GM04503 (cell line): ENCODE measurements at regions not wholly inside any gene's neighbourhood (a gene's known extent, or its start where the extent isn't known, plus 50 kb on each side); places are given as distances from the start of the nearest gene placed in this dataset.

Source experiments
- DNase-seq: peaks from one replicate; pipeline ENCODE4 v3.0.0-alpha.2; 2012; ENCODE audit warnings: low read depth

DNA sequence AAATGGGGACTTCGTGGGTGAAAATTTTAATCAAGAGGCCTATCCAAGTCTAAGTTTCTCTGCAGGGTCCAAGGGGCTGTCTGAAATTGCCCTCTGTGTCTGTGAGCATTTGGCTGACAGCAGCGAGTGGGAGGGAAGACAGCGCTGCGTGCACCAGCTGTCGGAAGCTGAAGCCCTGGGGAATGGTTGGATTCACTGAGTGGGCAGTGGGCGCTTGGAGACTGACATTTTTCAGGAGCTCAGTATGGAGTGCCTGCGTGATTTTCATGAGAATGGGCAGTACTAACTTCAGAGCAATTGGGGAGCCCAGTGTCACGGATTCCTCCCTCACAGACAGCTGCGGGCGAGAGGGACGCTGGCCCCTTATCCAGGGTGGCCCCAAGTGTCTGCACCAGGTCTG lies 388.8 kb upstream of the B3GAT1 start:
- no peak for DNase-seq

DNA sequence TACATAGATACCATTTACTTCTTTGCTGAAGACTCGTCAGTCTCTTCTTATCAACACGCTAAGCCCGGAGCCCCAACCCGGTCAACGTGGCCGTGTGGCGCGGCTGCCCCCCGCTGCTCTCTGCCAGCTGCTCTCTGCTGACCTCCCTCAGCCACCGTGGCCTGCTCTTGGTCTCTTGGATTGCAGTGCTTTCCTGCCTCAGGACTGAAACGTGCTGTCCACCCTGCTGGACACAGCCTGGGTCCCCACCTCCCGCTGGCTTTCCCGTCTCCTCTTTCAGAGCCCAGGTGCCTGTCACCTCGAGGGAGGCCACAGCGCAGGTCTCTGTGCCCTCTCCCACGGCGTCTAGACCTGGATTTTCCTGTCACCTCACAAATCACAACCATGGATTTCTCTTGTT lies 388.1 kb upstream of the B3GAT1 start:
- no peak for DNase-seq

DNA sequence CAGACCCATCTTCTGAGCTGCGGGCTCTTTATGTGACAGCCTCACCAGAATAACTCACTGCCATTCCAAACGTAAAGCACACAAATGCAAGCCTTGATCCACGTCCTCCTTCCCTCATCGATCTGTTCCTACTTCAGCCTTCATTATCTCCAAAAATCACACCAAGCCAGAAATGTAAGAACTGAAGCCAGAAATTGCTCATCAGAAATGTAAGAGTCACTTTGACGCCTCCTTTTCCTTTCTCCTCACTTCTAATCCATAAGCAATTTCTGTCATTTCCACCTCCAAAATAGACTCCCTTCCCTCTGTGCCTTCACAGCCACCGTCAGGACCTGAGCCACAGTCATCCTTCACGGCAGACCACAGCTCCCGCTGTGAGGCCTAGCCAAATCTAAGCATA lies 387.3 kb upstream of the B3GAT1 start:
- DNase-seq, result no peak

DNA sequence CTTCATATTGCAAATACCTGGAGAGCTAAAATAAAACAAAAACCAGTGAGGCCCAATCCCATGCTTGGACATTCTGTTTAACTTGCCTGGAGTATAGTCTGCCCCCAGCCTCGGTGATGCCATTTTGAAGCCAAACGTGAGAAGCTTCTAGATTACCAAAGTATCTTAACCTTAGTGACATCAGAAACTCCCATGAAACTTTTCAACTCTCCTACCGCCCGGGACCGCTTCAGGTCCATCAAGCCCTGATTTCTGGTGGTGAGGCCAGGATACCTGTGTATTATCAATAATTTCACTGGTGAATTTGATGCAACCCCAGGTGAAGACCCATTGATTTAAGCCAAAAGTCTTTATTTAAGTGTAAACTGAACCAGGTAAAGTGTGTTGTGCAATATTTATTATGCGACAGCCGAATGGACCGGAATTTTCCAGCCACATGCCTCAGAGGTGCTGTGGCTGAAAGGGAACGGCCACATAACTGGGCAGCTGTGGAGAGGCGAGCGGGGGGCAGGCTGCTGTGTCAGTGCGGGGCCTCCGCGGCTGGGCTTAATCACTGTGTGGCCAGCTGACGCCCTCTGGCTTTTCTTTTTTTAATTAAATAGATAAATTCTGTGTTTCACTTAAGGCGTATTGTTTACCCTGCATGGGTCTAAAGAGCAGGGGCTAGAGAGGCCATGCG lies 385.5 kb upstream of the B3GAT1 start:
- no peak for DNase-seq

DNA sequence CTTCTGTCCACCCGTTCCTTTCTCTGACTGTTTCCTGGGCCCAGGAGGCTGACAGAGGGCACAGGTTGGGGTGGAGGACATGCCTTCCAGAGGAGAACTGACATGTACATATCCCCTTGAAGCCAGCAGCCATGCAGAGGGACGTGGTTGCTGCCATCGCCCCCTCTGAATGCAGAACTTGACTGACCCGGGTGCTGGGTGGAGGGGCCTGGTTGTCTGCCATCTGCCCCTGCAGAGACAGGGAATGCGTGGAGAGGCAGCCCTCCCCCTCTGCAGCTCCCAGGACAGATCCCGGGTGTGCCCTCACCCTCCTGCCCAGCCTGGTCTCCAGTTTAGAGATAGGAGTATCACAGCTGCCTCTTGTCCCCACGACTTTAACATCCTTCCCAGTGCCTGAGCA lies 383.0 kb upstream of the B3GAT1 start:
- no peak for DNase-seq

DNA sequence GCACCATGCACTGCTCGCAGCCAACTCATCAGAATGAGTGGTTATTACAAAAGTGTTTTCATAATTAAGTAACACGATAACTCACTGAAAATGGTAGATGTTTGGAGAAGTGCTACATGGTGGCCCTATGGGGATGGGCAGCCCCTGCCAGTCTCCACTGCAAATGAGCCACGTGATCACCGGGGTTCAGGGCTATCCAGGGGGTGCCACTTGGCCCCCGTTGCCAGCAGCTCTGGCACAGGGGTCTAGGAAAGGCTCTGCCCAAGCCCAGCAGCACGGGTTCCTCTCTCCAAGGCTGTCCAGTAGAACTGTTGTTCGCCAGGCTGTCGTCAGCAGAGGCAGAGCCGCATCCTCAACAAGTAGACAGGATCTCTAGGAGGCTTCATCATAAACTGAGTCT lies 382.1 kb upstream of the B3GAT1 start:
- DNase-seq, result no peak

DNA sequence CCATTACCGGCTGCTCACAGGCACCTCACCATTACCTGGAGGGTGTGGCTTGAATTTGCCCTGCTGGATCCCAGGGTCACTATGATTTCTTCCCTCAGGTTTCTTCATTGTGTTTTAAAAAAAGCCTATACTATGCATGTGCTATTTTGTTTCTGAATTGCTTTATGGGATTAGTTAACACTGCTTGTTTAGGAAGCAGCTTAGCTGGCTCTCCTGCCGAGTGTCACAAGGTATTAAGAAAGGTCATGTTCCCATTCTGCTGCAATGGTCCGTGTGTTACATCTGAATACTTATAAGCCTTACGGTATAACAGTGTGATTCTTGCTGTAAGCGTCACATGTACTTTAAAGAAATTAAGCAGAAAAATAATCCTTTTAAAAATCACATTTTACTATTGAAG lies 380.6 kb upstream of the B3GAT1 start:
- no peak for DNase-seq

DNA sequence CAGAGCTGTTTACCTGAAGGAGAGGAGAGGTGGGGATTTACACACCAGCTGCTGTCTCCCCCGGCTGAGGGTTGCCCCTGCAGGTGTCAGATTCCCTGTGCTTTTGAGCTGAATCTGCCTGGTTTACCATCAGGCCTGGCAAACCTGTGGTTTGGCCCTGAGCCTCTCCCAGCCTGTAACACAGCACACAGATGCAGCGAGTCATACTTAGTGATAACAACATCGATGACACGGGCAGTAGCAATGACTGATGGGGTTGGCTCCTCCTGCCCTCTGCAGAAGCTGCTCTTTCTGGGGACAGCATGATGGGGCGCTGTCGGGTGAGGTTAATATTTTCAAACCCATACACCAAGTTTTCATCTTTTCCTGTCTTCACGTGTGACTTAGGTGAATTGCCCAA lies 380.0 kb upstream of the B3GAT1 start:
- no peak for DNase-seq

DNA sequence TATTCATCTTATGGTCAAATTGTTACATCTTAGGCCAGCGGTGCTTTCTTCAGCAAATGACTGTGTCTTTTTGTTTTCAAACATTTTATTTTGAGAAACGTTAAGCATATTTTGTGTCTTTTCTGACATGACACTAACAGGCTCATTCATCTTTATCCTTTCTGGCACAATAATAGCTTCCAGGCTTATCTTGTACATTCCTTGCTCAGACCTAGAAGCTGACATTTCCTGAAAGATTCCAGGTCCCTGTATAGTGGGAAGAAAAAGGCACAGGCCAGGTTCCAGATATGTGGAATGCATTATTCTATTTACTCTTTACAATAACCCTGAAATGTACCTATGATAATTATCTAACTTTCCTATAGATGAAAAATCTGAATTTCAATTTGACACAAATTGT lies 379.1 kb upstream of the B3GAT1 start:
- DNase-seq, result no peak

DNA sequence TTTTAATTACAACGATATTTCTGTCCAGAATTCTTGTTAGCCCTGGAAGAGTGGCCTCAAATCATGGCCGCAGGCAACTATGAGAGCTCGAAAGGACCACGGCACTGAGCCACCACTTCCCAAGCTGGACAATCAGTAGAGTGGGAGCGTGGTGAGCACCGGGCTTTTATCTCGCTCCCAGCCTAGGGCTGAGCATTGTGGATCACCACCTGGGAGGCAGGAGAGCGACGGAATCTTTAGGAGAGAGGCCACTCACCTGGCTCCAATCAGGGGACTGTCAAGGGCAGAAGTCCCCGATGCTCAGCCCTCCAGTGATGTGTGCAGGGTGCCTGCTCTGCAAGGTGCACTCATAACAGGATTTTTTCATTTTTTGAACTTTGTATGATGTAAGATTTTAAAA lies 377.1 kb upstream of the B3GAT1 start:
- DNase-seq, result no peak

DNA sequence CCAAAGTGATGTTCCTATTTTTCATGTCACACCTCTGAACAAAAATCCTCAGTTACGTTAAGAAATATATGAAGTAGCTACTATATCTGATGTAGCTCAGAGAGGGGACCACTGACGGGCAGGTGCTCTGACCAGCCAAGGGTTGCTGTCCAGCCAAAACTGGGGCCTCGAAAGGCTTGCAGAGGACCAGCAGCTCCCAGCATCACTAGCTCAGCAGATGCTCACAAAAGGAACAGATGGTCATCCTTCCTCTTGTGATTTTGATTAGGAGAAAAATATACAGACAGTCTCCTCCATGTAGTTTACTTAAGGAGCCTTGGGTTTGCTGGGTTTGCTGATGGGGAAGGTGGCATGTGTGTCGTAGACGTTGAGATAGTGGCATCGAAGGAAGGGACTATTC lies 374.6 kb upstream of the B3GAT1 start:
- DNase-seq, result no peak

DNA sequence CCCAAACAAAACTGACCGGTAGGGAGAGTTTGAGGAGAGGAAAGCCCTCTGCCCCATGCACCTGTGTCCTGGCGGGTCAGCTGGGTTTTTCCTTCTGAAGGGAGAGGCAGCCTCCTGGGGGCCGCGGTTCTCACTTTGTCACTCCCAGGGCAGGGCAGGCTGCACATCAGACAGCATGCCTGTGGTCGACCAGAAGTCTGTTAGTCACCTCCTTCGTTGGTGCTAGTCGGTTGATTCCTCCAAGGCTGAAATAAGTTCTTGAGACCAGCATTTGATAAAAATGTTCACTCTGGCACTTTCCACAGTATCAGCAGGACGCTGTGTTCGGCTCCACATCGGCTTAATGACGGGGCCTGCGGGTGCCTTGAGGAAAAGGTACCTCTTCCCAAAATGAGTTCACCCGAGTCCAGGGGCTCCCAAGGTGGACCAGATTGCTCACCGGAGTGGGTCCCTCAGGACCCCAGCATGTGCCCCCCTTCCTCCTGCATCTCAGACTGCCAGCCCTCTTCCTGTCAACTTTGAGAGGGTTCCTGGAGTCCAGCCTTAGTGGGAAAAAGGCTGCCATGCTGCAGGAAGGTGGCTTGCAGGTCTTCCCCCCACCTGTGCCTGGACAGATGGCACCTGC lies 373.7 kb upstream of the B3GAT1 start:
- no peak for DNase-seq

DNA sequence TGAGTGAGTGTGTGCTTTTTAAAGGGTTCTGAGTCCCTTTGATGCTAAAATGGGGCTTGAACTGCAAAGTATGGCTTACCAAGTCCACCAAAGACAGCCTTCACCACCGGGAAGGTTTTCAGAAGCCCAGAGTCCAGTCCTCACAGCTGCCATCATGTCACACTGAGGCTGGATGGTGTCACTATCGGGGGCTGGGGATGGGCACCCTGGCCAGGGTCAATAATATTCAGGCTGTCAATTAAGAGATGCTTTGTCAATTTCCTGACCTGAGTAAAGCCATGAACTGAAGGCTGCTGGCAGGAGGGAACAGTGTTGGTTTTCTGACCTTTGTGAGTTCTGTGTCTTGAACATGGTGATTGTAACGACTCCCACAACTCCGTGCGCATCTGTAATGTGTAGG lies 373.0 kb upstream of the B3GAT1 start:
- DNase-seq, result no peak

DNA sequence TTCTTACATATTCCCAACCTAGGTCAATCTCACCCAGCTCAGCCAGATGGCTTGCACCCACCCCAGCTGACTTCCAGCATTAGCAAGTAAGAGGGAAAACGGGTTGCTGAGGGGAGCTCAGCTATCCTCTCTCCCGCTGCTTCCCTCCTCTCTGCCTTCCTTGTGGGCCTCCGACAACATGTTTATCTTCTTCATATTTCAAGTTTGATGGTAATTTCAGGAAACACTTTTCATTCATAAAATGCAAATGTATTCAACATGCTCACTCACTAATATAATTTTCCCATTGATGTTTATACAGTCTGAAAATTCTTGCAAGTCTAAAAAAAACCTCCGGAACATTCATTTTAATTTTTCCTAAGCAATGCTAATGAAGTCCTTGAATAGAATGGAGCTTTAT lies 372.5 kb upstream of the B3GAT1 start:
- DNase-seq, result no peak

DNA sequence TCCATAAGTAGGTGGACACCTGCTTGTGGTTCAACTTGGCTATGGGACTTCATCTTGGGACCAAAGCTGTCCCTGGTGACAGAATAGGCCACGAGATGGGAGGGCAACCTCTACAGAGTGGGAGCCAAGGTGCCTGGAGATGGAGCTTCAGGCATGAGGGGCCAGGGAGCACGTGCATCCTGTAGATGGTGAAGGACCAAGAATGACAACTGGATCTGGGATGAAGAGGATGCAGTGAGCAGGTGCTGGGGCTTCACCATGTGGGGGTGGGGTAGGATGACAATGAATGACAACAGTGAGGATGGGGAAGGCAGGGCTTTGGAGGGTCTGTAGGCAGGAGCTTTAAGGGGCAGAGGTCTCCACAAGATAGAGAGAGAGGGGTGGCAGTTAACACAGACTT lies 372.0 kb upstream of the B3GAT1 start:
- DNase-seq, result no peak

DNA sequence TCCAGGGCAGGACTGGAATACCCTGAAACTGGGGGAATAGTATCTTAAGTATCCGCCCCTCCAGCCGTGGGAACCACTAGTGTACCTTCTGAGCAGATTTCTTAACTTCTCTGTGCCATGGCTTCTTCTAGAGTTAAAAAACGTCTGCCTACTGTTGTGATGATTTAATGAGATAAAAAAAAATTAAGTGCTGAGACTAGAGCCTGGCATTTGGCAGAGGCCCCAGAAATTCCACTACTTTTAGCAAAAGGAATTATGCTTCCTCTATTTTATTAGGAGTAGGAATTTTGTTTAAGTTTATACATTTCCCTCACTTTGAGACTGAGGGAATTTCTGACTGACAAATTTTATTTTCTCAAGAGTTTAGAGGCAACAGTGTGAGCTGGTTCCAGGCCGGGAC lies 371.2 kb upstream of the B3GAT1 start:
- DNase-seq, result no peak

DNA sequence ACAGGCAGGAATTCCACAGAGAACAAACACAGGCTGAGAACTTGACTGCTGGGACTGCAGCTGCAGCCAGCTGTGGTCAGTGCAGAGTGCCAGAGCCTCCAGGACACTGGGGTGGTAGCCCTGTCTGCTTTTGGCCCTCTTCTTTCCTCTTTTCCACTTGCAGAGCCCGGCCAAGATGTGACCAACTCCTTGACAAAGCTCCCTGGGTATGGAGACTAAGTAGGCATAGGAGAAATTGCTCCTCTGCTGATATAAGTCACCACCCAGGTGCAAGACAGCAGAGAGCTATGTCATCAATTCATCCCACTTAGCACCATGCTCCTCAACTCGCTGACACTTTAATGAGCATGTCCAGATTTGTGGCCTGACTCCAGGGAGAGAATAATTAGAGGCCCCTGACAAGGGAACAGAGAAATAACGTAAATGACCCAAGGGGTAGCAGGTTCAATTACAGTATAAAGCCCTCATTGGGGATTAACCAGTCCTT lies 369.4 kb upstream of the B3GAT1 start:
- DNase-seq, result no peak

DNA sequence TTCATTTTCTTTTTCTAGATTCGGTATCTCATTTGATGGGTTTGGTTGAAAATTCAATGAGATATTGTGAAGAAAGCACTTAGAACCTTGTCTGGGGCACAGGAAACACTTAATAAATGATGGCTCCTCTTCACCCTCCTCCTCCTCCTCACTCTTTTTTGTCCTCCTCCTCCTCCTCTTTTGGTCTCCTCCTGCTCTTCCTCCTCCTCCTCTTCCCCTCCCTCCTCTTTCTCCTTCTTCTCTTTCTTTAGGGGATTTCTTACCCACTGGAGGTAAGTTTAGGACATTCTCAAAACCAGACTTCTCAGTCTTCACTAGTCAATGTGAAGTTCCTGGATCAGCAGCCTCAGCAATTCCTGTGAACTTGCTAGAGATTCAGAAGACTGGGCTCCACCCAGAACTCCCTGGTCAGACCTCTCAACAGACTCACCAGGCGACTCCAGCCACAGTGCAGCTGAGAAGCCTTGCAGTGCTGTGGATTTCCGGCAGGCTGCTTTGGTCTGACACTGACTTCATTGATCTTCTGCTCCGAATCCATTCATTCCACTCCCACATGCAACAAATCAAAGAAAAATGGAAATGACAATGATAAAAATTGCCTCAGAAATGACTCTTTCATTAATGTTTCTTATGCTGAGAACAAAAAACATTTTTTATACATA lies 368.6 kb upstream of the B3GAT1 start:
- no peak for DNase-seq

DNA sequence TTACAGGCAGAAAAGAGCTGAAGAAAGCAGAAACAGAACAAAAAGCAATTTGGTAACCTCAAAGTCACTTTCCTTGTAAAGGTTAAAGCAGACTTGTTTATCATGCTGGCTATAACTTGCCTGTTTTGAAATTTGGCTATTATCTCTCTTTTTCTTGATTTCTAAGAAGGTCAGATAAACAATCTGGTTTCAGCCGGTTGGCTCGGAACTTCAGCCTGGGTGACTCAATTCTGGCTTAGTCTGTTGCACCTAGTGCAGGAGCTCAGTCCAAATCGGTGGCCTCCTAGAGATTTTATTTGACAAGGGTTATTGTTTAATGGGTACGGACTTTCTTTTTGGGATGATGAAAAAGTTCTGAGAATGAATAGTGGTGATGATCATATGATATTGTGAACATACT lies 367.1 kb upstream of the B3GAT1 start:
- no peak for DNase-seq

DNA sequence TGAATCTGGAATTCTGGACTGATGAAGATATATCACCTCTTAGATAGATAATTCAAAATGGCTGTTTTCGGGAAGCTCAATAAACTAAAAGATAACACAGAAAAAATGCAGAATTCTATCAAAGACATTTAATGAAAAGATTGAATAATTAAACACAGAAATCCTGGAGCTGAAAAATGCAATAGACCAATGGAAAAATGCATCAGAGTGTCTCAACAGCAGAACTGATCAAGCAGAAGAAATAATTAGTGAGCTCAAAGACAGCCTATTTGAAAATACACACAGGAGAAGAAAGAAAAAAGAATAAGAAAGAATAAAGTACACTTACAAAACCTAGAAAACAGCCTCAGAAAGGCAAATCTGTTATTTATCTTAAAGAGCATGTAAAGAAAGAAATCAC lies 356.4 kb upstream of the B3GAT1 start:
- no peak for DNase-seq

DNA sequence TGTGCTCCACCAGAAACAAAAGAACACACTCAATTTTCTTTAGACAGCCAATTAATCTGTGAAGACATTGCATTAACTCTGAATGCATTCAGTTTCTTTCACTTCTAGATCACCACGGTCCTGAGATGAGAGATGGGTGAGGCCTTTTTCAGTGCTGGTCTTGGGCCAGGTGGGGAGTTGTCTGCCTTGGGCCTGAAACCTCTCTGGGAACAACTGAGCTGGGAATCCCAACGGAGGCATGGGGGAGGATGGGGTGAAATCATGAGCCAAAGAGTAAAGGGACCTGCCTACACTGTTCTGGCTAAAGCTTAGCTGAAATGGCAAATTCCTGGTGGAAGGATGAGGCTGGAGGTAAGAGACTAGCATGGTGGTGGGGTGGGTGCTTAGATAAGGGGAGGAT lies 353.5 kb upstream of the B3GAT1 start:
- no peak for DNase-seq

DNA sequence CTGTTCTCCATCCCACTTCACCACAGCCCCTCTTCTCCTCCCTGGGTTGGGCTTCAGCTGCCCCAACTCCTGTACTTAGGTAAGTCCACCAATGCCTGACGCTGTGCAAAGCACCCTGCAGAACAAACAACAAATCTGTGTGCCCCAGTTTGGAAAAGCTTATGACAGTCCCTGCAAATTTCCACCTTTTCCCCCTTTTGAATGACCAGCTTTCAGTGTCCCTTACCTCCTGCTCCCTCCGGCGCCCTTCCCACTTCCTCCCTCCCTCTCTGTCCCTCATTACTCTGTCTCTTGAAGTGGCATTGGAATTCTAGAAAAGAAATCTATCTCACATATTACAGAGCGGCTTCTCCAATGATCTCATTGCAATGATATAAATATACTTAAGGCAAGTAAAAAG lies 352.9 kb upstream of the B3GAT1 start:
- no peak for DNase-seq

DNA sequence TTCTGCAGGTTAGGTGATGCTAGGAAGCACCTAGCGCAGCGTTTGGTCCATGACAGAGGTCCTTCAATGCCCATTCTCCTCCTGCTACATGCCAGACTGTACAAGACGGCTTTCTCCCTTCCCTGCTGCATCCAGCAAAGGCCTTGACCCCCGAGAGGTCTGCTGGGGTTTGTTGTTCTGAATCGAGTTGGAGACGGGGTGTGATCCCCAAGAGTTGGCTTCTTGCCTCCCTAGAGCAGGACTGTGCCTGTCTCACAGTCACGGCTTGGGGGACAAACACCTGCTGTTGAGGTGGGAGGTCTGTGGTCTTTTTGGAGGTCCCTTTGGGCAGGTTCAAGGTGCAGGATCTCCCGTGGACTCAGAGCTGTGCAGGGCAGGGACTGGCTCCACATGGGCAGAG lies 352.3 kb upstream of the B3GAT1 start:
- no peak for DNase-seq

DNA sequence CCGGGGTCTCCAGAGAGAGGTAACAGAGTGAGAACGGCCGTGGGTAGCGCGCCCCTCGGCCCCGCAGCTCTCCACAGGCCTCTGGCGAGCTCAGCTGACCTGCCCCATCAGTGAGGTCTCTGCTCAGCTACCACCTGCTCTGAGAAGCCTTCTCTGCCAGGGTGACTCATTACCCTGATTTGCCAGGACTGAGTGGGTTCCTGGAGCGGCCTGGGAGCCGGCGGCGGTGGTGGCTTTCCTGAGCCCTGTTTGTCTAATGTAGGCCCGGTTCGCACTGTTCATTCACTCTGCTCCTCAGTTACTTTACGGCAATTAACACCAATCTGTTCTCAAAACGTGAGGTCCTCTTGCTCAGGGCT lies 351.0 kb upstream of the B3GAT1 start:
- no peak for DNase-seq
